ENCODE measurements at regions not wholly inside any gene's neighbourhood (a gene's known extent, or its start where the extent isn't known, plus 50 kb on each side); places are given as distances from the start of the nearest gene placed in this dataset.

GRCh38 chr18:39647627-39648534 lies 2082.3 kb upstream of the CELF4 start:
- no peak overlapping the region for H2AFZ ChIP-seq (ENCODE audit: low read depth)
- no peak overlapping the region for H3K4me3 ChIP-seq (IDR thresholded peaks at IDR 0.05; ENCODE audit: insufficient read depth, low read depth, low read length)
- no peaks in the 10 kb centered on the region for H3K27me3 ChIP-seq (ENCODE audit: insufficient read depth, low read depth)
- no peaks in the 10 kb centered on the region for H3K4me1 ChIP-seq (ENCODE audit: low read depth, poor library complexity, severe bottlenecking)
- H3K27ac ChIP-seq = no peak overlapping the region
- H3K36me3 ChIP-seq (ENCODE audit: insufficient read depth) = no peaks in the 10 kb centered on the region
- H4K20me1 ChIP-seq (ENCODE audit: insufficient read depth) = no peaks in the 10 kb centered on the region
- H3K9ac ChIP-seq = no peak overlapping the region
- no peak overlapping the region for H3K4me2 ChIP-seq
- no peaks in the 10 kb centered on the region for H3K79me2 ChIP-seq (ENCODE audit: insufficient read depth, low read depth)
- no peak for TF ChIP-seq CTCF (conservative IDR thresholded peaks at IDR 0.05; ENCODE audit: low read depth, low read length)

- TF ChIP-seq CTCF (conservative IDR thresholded peaks at IDR 0.05; ENCODE audit: low read depth, low read length) = no peak
- Histone ChIP-seq H3K4me1 (ENCODE audit: low read depth, poor library complexity, severe bottlenecking) (no peaks in the 10 kb centered on the region), H3K27me3 (ENCODE audit: insufficient read depth, low read depth) (no peaks in the 10 kb centered on the region)
Measured at GRCh38 chr18:39638224-39638623, 2072.6 kb upstream of the CELF4 start.

GRCh38 chr18:39636931-39637330 lies 2071.3 kb upstream of the CELF4 start:
- Histone ChIP-seq H3K27ac (no peak overlapping the region), H3K36me3 (ENCODE audit: insufficient read depth) (no peaks in the 10 kb centered on the region), H4K20me1 (ENCODE audit: insufficient read depth) (no peaks in the 10 kb centered on the region)

More at GRCh38 chr18:39638224-39638623, 2072.6 kb upstream of the CELF4 start:
- Histone ChIP-seq H3K4me3 (IDR thresholded peaks at IDR 0.05; ENCODE audit: insufficient read depth, low read depth, low read length) (no peak overlapping the region), H4K20me1 (ENCODE audit: insufficient read depth) (no peaks in the 10 kb centered on the region), H3K27ac (no peak overlapping the region), H3K4me2 (no peak overlapping the region), H3K9ac (no peak overlapping the region), H3K36me3 (ENCODE audit: insufficient read depth) (no peaks in the 10 kb centered on the region), H3K79me2 (ENCODE audit: insufficient read depth, low read depth) (no peaks in the 10 kb centered on the region), H2AFZ (ENCODE audit: low read depth) (no peak overlapping the region)

GRCh38 chr18:39635966-39636365 lies 2070.4 kb upstream of the CELF4 start:
- Histone ChIP-seq H2AFZ (ENCODE audit: low read depth) (no peak overlapping the region), H3K9ac (no peak overlapping the region), H3K27me3 (ENCODE audit: insufficient read depth, low read depth) (no peaks in the 10 kb centered on the region), H3K36me3 (ENCODE audit: insufficient read depth) (no peaks in the 10 kb centered on the region), H3K4me1 (ENCODE audit: low read depth, poor library complexity, severe bottlenecking) (no peaks in the 10 kb centered on the region), H3K79me2 (ENCODE audit: insufficient read depth, low read depth) (no peaks in the 10 kb centered on the region), H3K4me2 (no peak overlapping the region), H4K20me1 (ENCODE audit: insufficient read depth) (no peaks in the 10 kb centered on the region), H3K4me3 (IDR thresholded peaks at IDR 0.05; ENCODE audit: insufficient read depth, low read depth, low read length) (no peak overlapping the region), H3K27ac (no peak overlapping the region)
- TF ChIP-seq CTCF (conservative IDR thresholded peaks at IDR 0.05; ENCODE audit: low read depth, low read length) = no peak

More at GRCh38 chr18:39636931-39637330, 2071.3 kb upstream of the CELF4 start:
- no peak for TF ChIP-seq CTCF (conservative IDR thresholded peaks at IDR 0.05; ENCODE audit: low read depth, low read length)
- Histone ChIP-seq H3K4me3 (IDR thresholded peaks at IDR 0.05; ENCODE audit: insufficient read depth, low read depth, low read length) (no peak overlapping the region), H3K9ac (no peak overlapping the region), H3K4me1 (ENCODE audit: low read depth, poor library complexity, severe bottlenecking) (no peaks in the 10 kb centered on the region), H2AFZ (ENCODE audit: low read depth) (no peak overlapping the region), H3K4me2 (no peak overlapping the region), H3K79me2 (ENCODE audit: insufficient read depth, low read depth) (no peaks in the 10 kb centered on the region), H3K27me3 (ENCODE audit: insufficient read depth, low read depth) (no peaks in the 10 kb centered on the region)
